Head of caudate nucleus (tissue), 42 donors: ENCODE measurements at regions not wholly inside any gene's neighbourhood (a gene's known extent, or its start where the extent isn't known, plus 50 kb on each side); places are given as distances from the start of the nearest gene placed in this dataset.

ENCODE experiments used
- DNase-seq, 42 donors: peaks; one replicate each; pipeline versions ENCODE4 v3.0.0 to v3.0.0-alpha.2; 2020 to 2021; ENCODE audit warnings: mixed read lengths in 7 of 42
- intact Hi-C: fragments of 100-400 bp; cut with DNase I; formaldehyde crosslinking; loops from one replicate; pipeline ENCODE4 v1.15.0; 2022

GRCh38 chr5:3794611-3795010 lies 199.0 kb downstream of the IRX1 start:
- intact Hi-C loops: no loop called here
- DNase-seq: no peak

GRCh38 chr5:3796736-3797135 lies 201.1 kb downstream of the IRX1 start:
- intact Hi-C loops: no loop called here
- no peak for DNase-seq

GRCh38 chr5:3801967-3802366 lies 206.3 kb downstream of the IRX1 start:
- DNase-seq: no peak
- intact Hi-C loops: no loop called here

GRCh38 chr5:3809455-3809854 lies 213.8 kb downstream of the IRX1 start:
- no peak for DNase-seq
- intact Hi-C loops: no loop called here

GRCh38 chr5:3811116-3811515 lies 215.5 kb downstream of the IRX1 start:
- no peak for DNase-seq
- intact Hi-C loops: no loop called here

GRCh38 chr5:3818624-3819023 lies 223.0 kb downstream of the IRX1 start:
- DNase-seq: peak in 1 of 42 donors; percentile 24
- intact Hi-C loops: no loop called here

GRCh38 chr5:3825531-3826451 lies 230.2 kb downstream of the IRX1 start:
- DNase-seq: no peak
- intact Hi-C loops: no loop called here

GRCh38 chr5:3827624-3828023 lies 232.0 kb downstream of the IRX1 start:
- intact Hi-C loops: no loop called here

GRCh38 chr5:3828761-3829160 lies 233.1 kb downstream of the IRX1 start:
- intact Hi-C loops: no loop called here
- DNase-seq: no peak

More at GRCh38 chr5:3827624-3828023, 232.0 kb downstream of the IRX1 start:
- no peak for DNase-seq

- no peak for DNase-seq
- intact Hi-C loops: no loop called here
These were observed 237.9 kb downstream of the IRX1 start for GRCh38 chr5:3833566-3833965.

GRCh38 chr5:3835811-3836210 lies 240.2 kb downstream of the IRX1 start:
- intact Hi-C loops: no loop called here
- no peak for DNase-seq

- DNase-seq: no peak
- intact Hi-C loops: no loop called here
These were observed 240.9 kb downstream of the IRX1 start for GRCh38 chr5:3836528-3836927.

- no peak for DNase-seq
- intact Hi-C loops: no loop called here
These were observed 241.9 kb downstream of the IRX1 start for GRCh38 chr5:3837506-3837905.

GRCh38 chr5:3839151-3839550 lies 243.5 kb downstream of the IRX1 start:
- no peak for DNase-seq
- intact Hi-C loops: no loop called here

- no peak for DNase-seq
- intact Hi-C loops: no loop called here
These were observed 247.0 kb downstream of the IRX1 start for GRCh38 chr5:3842591-3842990.

GRCh38 chr5:3843706-3844105 lies 248.1 kb downstream of the IRX1 start:
- DNase-seq: peak in 2 of 42 donors; percentile 8 to 13
- intact Hi-C loops: no loop called here

GRCh38 chr5:3844266-3844665 lies 248.6 kb downstream of the IRX1 start:
- intact Hi-C loops: no loop called here
- DNase-seq: peak in 1 of 42 donors; percentile 14

- DNase-seq: no peak
- intact Hi-C loops: no loop called here
These were observed 249.6 kb downstream of the IRX1 start for GRCh38 chr5:3845230-3845629.

- DNase-seq: no peak
- intact Hi-C loops: no loop called here
These were observed 256.7 kb downstream of the IRX1 start for GRCh38 chr5:3852161-3852916.

- no peak for DNase-seq
- intact Hi-C loops: no loop called here
These were observed 257.7 kb downstream of the IRX1 start for GRCh38 chr5:3853362-3853761.
